Hepatocyte (in vitro differentiated cells): ENCODE measurements at regions not wholly inside any gene's neighbourhood (a gene's known extent, or its start where the extent isn't known, plus 50 kb on each side); places are given as distances from the start of the nearest gene placed in this dataset.
A peak's percentile ranks its signal among the peaks of the same experiment; 100 is the strongest.
"Not testable (repeated sequence)": the region's sequence is repeated elsewhere in the genome, so short reads cannot be mapped to it uniquely, and the experiment has no call there.

Experiments used
- DNase-seq: peaks from one replicate; pipeline ENCODE4 v3.0.0-alpha.2; 2016; ENCODE audit warnings: low spot score
- H2AFZ ChIP-seq: fragments of 200-600 bp; sonication (generic); 2 replicates; pipeline ENCODE4 v1.6.0; 2016; ENCODE audit warnings: antibody characterized with exemption, mild to moderate bottlenecking
- H3K27ac ChIP-seq: fragments of 200-600 bp; sonication (generic); 2 replicates; pipeline ENCODE4 v1.5.1; 2016; ENCODE audit warnings: mild to moderate bottlenecking
- H3K27me3 ChIP-seq: fragments of 200-600 bp; sonication (generic); 2 replicates; pipeline ENCODE4 v1.6.1; 2016
- H3K36me3 ChIP-seq: fragments of 200-600 bp; sonication (generic); replicated peaks from 2 replicates; pipeline ENCODE4 v1.5.1; 2016; ENCODE audit warnings: low read depth; ENCODE audit not compliant: insufficient read depth
- H3K4me1 ChIP-seq: fragments of 200-600 bp; sonication (generic); 2 replicates; pipeline ENCODE4 v1.5.1; 2016; ENCODE audit warnings: mild to moderate bottlenecking, moderate library complexity; ENCODE audit not compliant: insufficient read depth
- H3K4me2 ChIP-seq: fragments of 200-600 bp; sonication (generic); 2 replicates; pipeline ENCODE4 v1.6.0; 2016
- H3K4me3 ChIP-seq: fragments of 200-600 bp; sonication (generic); 2 replicates; pipeline ENCODE4 v1.5.1; 2016; ENCODE audit warnings: mild to moderate bottlenecking
- H3K79me2 ChIP-seq: fragments of 200-600 bp; sonication (generic); 2 replicates; pipeline ENCODE4 v1.6.0; 2017; ENCODE audit warnings: mild to moderate bottlenecking
- H3K9me2 ChIP-seq: fragments of 200-600 bp; sonication (generic); replicated peaks from 2 replicates; pipeline ENCODE4 v1.6.0; 2017; ENCODE audit warnings: mild to moderate bottlenecking; ENCODE audit not compliant: insufficient read depth
- H3K9me3 ChIP-seq: fragments of 200-600 bp; sonication (generic); 2 replicates; pipeline ENCODE4 v1.5.1; 2016; ENCODE audit warnings: low read depth, mild to moderate bottlenecking
- H4K20me1 ChIP-seq: fragments of 200-600 bp; sonication (generic); 2 replicates; pipeline ENCODE4 v1.6.0; 2016; ENCODE audit warnings: mild to moderate bottlenecking; ENCODE audit not compliant: insufficient read depth, poor library complexity, severe bottlenecking
- EZH2 ChIP-seq: fragments of 200-600 bp; sonication (generic); IDR thresholded peaks from 2 replicates; pipeline ENCODE4 v1.6.1; 2016; ENCODE audit warnings: antibody characterized with exemption, mild to moderate bottlenecking, borderline replicate concordance
- EZH2phosphoT487 ChIP-seq: fragments of 200-600 bp; sonication (generic); IDR thresholded peaks from one replicate; pipeline ENCODE4 v1.6.1; 2018; ENCODE audit warnings: antibody characterized with exemption, mild to moderate bottlenecking, low read depth, moderate library complexity; ENCODE audit not compliant: unreplicated experiment, severe bottlenecking
- WGBS: methylation state at CpG from one replicate; pipeline ENCODE4 v1.1.6; 2016; ENCODE audit warnings: low lambda C conversion rate; ENCODE audit errors: missing lambda C conversion rate; 5-methylcytosine and 5-hydroxymethylcytosine counted together
- TF ChIP-seq, protein P1 (sequence below): fragments of 200-600 bp; sonication (generic); IDR thresholded peaks from 2 replicates; pipeline ENCODE4 v1.5.1; 2016; ENCODE audit warnings: antibody characterized with exemption, mild to moderate bottlenecking; ENCODE audit not compliant: poor library complexity

DNA sequence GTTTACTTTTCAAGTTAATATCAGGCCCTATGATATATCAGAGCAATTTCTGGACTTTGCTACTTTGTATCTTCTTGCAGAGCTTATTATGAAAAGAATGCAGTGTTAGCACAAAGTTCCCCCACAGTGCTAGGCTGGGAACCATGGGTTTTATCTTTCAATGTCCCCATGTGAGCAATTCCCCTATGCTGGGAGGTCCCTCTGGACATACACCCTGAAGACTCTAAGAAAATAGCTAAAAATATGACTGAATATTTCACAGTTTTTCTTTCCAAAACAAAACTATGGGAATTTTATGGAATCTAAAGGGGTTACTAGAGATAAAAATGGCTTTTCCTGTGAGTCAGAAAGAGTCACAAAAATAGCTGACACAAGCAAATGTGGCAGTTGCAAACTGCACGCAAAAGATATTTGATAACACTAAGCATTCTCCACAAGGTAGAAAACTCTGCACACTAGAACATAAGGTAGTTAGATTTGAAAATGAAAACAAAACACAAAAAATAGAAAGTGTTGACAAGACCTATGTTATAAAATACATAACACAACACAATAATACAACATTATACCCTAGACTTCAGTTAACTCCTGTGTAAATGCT, 487.5 kb upstream of the GRIN3A start:
- Histone ChIP-seq H3K4me1 (no peaks in the 10 kb centered on the region), H2AFZ (no peak overlapping the region), H3K9me2 (no peaks in the 10 kb centered on the region), H3K79me2 (no peaks in the 10 kb centered on the region), H3K4me3 (no peak overlapping the region), H3K27me3 (no peaks in the 10 kb centered on the region), H4K20me1 (no peaks in the 10 kb centered on the region), H3K9me3 (no peaks in the 10 kb centered on the region), H3K4me2 (no peak overlapping the region), H3K36me3 (no peaks in the 10 kb centered on the region), H3K27ac (peak overlapping the region; percentile 28)
- no peak for DNase-seq
- 61% methylated on average over 1 of the region's 1 CpG for WGBS
- TF ChIP-seq EZH2 (no peak), EZH2phosphoT487 (no peak)
- TF ChIP-seq, protein P1, sequence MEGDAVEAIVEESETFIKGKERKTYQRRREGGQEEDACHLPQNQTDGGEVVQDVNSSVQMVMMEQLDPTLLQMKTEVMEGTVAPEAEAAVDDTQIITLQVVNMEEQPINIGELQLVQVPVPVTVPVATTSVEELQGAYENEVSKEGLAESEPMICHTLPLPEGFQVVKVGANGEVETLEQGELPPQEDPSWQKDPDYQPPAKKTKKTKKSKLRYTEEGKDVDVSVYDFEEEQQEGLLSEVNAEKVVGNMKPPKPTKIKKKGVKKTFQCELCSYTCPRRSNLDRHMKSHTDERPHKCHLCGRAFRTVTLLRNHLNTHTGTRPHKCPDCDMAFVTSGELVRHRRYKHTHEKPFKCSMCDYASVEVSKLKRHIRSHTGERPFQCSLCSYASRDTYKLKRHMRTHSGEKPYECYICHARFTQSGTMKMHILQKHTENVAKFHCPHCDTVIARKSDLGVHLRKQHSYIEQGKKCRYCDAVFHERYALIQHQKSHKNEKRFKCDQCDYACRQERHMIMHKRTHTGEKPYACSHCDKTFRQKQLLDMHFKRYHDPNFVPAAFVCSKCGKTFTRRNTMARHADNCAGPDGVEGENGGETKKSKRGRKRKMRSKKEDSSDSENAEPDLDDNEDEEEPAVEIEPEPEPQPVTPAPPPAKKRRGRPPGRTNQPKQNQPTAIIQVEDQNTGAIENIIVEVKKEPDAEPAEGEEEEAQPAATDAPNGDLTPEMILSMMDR = no peak

DNA sequence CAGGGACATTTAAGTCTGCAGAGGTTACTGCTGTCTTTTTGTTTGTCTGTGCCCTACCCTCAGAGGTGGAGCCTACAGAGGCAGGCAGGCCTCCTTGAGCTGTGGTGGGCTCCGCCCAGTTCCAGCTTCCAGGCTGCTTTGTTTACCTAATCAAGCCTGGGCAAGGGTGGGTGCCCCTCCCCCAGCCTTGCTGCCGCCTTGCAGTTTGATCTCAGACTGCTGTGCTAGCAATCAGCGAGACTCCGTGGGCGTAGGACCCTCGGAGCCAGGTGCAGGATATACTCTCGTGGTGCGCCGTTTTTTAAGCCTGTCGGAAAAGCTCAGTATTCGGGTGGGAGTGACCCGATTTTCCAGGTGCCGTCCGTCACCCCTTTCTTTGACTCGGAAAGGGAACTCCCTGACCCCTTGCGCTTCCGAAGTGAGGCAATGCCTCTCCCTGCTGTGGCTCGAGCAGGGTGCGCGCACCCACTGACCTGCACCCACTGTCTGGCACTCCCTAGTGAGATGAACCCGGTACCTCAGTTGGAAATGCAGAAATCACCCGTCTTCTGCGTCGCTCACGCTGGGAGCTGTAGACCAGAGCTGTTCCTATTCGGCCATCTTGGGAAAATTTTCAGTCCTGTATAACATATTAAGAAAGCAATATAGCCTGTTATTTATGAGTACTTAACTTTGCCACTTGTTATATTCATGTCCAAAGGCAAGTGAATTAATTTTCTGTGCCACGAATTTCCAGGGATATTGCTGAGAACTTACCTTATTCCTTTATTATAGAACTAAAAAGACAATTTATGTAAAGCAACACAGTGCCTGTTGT, 485.1 kb upstream of the GRIN3A start:
- peak; percentile 13 for DNase-seq
- not testable (repeated sequence) for H3K9me3 ChIP-seq, H3K27me3 ChIP-seq, H3K9me2 ChIP-seq, H4K20me1 ChIP-seq, H3K79me2 ChIP-seq, H3K4me1 ChIP-seq, H3K36me3 ChIP-seq
- WGBS = 14% methylated on average over 27 of the region's 27 CpGs
- Histone ChIP-seq H3K4me3 (peak overlapping the region; percentile 60), H3K4me2 (peak overlapping the region; percentile 69), H3K27ac (peak overlapping the region; percentile 32), H2AFZ (peak overlapping the region; percentile 83)

- no peak overlapping the region for H3K4me2 ChIP-seq
- no peaks in the 10 kb centered on the region for H3K36me3 ChIP-seq
- no peaks in the 10 kb centered on the region for H3K9me2 ChIP-seq
- H3K9me3 ChIP-seq = no peaks in the 10 kb centered on the region
- H3K4me1 ChIP-seq = no peaks in the 10 kb centered on the region
- no peaks in the 10 kb centered on the region for H3K27me3 ChIP-seq
- H3K4me3 ChIP-seq = no peak overlapping the region
- H3K79me2 ChIP-seq = no peaks in the 10 kb centered on the region
- 75% methylated on average over 3 of the region's 3 CpGs for WGBS
- no peak overlapping the region for H3K27ac ChIP-seq
- TF ChIP-seq EZH2 = no peak
- TF ChIP-seq, protein P1 = no peak
- TF ChIP-seq EZH2phosphoT487 = no peak
- H4K20me1 ChIP-seq = no peaks in the 10 kb centered on the region
- no peak for DNase-seq
- no peak overlapping the region for H2AFZ ChIP-seq
Measured at GRCh38 chr9:102209176-102209575, 470.7 kb upstream of the GRIN3A start.

GRCh38 chr9:102206432-102206831, 468.0 kb upstream of the GRIN3A start:
- H3K4me1 ChIP-seq = no peaks in the 10 kb centered on the region
- no peak overlapping the region for H3K4me3 ChIP-seq
- no peaks in the 10 kb centered on the region for H3K36me3 ChIP-seq
- H3K4me2 ChIP-seq = no peak overlapping the region
- no peak overlapping the region for H2AFZ ChIP-seq
- no peaks in the 10 kb centered on the region for H3K79me2 ChIP-seq
- no peaks in the 10 kb centered on the region for H3K9me3 ChIP-seq
- H3K27ac ChIP-seq = no peak overlapping the region
- TF ChIP-seq EZH2phosphoT487 (no peak), EZH2 (no peak)
- TF ChIP-seq, protein P1 = no peak
- no peaks in the 10 kb centered on the region for H3K9me2 ChIP-seq
- WGBS = 79% methylated on average over 4 of the region's 4 CpGs
- no peaks in the 10 kb centered on the region for H4K20me1 ChIP-seq
- DNase-seq = no peak
- H3K27me3 ChIP-seq = no peaks in the 10 kb centered on the region
